ENCODE measurements at regions not wholly inside any gene's neighbourhood (a gene's known extent, or its start where the extent isn't known, plus 50 kb on each side); places are given as distances from the start of the nearest gene placed in this dataset.

DNA sequence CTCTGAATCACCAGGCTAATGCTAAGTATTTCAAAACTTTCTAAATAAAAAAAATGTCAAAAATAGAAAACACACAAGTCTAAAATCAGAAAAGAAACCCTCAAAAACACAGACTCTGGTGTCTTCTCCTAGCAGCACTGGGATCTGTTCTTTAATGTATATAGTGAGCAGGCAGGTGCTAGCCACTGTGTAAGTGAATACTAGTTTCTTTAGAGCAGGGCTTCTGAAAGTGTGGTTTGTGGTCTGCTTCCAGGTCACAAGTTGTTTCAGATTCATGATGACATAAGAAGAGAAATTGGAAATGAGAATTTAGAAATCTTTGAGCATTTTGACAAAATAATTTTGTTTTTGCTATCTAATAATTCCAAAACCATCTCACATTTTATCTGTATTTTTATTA, 763.1 kb downstream of the USP25 start:
- Histone ChIP-seq H2AFZ (ENCODE audit: low read depth, low read length) (no peak overlapping the region), H3K4me1 (ENCODE audit: low read length) (peaks cover 14% of the 10 kb centered on the region), H3K4me3 (ENCODE audit: low read length) (no peak overlapping the region), H3K27ac (ENCODE audit: low read length) (no peak overlapping the region), H3K9me3 (ENCODE audit: insufficient read depth, low read length) (no peaks in the 10 kb centered on the region), H4K20me1 (ENCODE audit: insufficient read depth, low read length) (no peaks in the 10 kb centered on the region), H3K9ac (ENCODE audit: low read length) (no peak overlapping the region), H3K4me2 (ENCODE audit: low read length) (peak overlapping the region; percentile 28), H3K27me3 (ENCODE audit: low read depth, low read length) (no peaks in the 10 kb centered on the region), H3K79me2 (ENCODE audit: low read length) (no peaks in the 10 kb centered on the region), H3K36me3 (replicated peaks; ENCODE audit: low read depth, low read length) (no peaks in the 10 kb centered on the region)
- TF ChIP-seq, protein P1, sequence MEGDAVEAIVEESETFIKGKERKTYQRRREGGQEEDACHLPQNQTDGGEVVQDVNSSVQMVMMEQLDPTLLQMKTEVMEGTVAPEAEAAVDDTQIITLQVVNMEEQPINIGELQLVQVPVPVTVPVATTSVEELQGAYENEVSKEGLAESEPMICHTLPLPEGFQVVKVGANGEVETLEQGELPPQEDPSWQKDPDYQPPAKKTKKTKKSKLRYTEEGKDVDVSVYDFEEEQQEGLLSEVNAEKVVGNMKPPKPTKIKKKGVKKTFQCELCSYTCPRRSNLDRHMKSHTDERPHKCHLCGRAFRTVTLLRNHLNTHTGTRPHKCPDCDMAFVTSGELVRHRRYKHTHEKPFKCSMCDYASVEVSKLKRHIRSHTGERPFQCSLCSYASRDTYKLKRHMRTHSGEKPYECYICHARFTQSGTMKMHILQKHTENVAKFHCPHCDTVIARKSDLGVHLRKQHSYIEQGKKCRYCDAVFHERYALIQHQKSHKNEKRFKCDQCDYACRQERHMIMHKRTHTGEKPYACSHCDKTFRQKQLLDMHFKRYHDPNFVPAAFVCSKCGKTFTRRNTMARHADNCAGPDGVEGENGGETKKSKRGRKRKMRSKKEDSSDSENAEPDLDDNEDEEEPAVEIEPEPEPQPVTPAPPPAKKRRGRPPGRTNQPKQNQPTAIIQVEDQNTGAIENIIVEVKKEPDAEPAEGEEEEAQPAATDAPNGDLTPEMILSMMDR (IDR thresholded peaks at IDR 0.05; ENCODE audit: low read depth, low read length) = no peak
- no peak for TF ChIP-seq EZH2phosphoT487 (IDR thresholded peaks at IDR 0.05; ENCODE audit: low read depth)

DNA sequence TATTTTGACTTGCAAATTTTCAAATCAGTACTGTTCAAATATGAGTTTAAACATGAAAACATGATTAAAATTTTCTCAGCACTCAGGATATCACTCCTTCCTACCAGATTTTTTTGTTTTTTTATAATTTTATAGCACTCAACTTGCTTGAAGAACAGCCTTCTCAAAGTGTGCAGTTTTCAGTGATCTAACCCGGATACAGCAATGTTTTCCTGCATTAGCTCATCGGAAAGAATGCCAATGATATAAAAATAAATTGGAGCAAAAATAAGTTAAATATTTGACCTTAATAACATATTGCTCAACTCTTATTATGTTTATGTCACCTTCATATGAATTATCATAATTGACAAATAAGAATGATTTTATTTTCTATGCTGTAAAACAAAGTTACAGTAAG, 766.8 kb downstream of the USP25 start:
- Histone ChIP-seq H3K36me3 (replicated peaks; ENCODE audit: low read depth, low read length) (no peaks in the 10 kb centered on the region), H3K79me2 (ENCODE audit: low read length) (no peaks in the 10 kb centered on the region), H3K9me3 (ENCODE audit: insufficient read depth, low read length) (no peaks in the 10 kb centered on the region), H3K4me3 (ENCODE audit: low read length) (no peak overlapping the region), H3K9ac (ENCODE audit: low read length) (no peak overlapping the region), H3K4me2 (ENCODE audit: low read length) (no peak overlapping the region), H3K27ac (ENCODE audit: low read length) (no peak overlapping the region), H4K20me1 (ENCODE audit: insufficient read depth, low read length) (no peaks in the 10 kb centered on the region), H3K4me1 (ENCODE audit: low read length) (peaks cover 14% of the 10 kb centered on the region), H3K27me3 (ENCODE audit: low read depth, low read length) (no peaks in the 10 kb centered on the region), H2AFZ (ENCODE audit: low read depth, low read length) (no peak overlapping the region)
- TF ChIP-seq, protein P1 (IDR thresholded peaks at IDR 0.05; ENCODE audit: low read depth, low read length) = no peak
- TF ChIP-seq EZH2phosphoT487 (IDR thresholded peaks at IDR 0.05; ENCODE audit: low read depth) = no peak

DNA sequence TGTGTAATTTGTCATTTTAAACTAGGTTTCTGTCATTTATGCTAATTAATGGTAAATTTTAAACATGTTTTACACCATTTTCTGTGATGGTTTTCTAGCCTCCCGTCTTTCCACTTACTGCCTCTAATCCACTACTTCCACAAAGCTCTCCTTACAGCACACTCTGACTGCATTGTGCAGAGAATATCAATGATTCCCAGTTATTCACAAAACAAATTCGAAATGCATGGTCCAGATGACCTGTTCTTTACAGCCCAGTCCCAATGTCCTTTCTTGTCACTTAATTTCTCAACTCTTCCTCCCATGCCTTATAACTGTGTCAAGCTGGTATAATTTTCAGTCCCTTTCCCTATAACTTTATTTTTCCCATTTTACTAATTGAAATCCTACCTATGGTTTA, 770.5 kb downstream of the USP25 start:
- Histone ChIP-seq H3K4me1 (ENCODE audit: low read length) (peaks cover 6% of the 10 kb centered on the region), H2AFZ (ENCODE audit: low read depth, low read length) (no peak overlapping the region), H3K79me2 (ENCODE audit: low read length) (no peaks in the 10 kb centered on the region), H3K36me3 (replicated peaks; ENCODE audit: low read depth, low read length) (no peaks in the 10 kb centered on the region), H3K27me3 (ENCODE audit: low read depth, low read length) (no peaks in the 10 kb centered on the region), H3K4me3 (ENCODE audit: low read length) (no peak overlapping the region), H3K9ac (ENCODE audit: low read length) (no peak overlapping the region), H3K4me2 (ENCODE audit: low read length) (no peak overlapping the region), H4K20me1 (ENCODE audit: insufficient read depth, low read length) (no peaks in the 10 kb centered on the region), H3K9me3 (ENCODE audit: insufficient read depth, low read length) (no peaks in the 10 kb centered on the region), H3K27ac (ENCODE audit: low read length) (no peak overlapping the region)
- TF ChIP-seq EZH2phosphoT487 (IDR thresholded peaks at IDR 0.05; ENCODE audit: low read depth) = no peak
- TF ChIP-seq, protein P1 (IDR thresholded peaks at IDR 0.05; ENCODE audit: low read depth, low read length) = no peak

DNA sequence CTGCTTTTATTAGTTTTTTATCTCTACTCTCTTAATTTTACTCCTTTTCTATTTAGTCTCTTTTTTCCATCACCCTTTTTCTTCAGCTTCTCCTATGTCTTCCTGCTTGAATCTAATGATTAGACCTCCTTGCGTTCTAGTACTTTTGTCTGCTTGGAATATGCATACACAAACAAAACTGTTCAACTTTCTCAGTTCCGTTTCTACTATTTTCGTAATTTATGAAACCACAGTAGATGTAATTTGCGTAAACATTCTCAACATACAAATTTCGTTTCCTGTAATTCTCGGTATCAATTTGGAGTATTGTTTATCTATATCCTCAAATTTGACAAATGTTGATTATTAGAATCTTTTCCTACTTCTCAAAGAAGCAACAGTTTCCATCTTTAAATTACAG, 772.5 kb downstream of the USP25 start:
- Histone ChIP-seq H3K4me3 (ENCODE audit: low read length) (no peak overlapping the region), H3K4me2 (ENCODE audit: low read length) (peak overlapping the region; percentile 21; the same call in 1 of the 2 replicates), H3K4me1 (ENCODE audit: low read length) (peaks cover 6% of the 10 kb centered on the region), H4K20me1 (ENCODE audit: insufficient read depth, low read length) (no peaks in the 10 kb centered on the region), H3K9me3 (ENCODE audit: insufficient read depth, low read length) (no peaks in the 10 kb centered on the region), H3K27ac (ENCODE audit: low read length) (no peak overlapping the region), H3K79me2 (ENCODE audit: low read length) (no peaks in the 10 kb centered on the region), H3K9ac (ENCODE audit: low read length) (no peak overlapping the region), H3K27me3 (ENCODE audit: low read depth, low read length) (no peaks in the 10 kb centered on the region), H3K36me3 (replicated peaks; ENCODE audit: low read depth, low read length) (no peaks in the 10 kb centered on the region), H2AFZ (ENCODE audit: low read depth, low read length) (no peak overlapping the region)
- no peak for TF ChIP-seq EZH2phosphoT487 (IDR thresholded peaks at IDR 0.05; ENCODE audit: low read depth)
- TF ChIP-seq, protein P1 (IDR thresholded peaks at IDR 0.05; ENCODE audit: low read depth, low read length) = no peak
